GM21576 (cell line): ENCODE measurements at regions not wholly inside any gene's neighbourhood (a gene's known extent, or its start where the extent isn't known, plus 50 kb on each side); places are given as distances from the start of the nearest gene placed in this dataset.

Experiments
- ATAC-seq: cut with Tn5 transposase; IDR thresholded peaks from one replicate; pipeline ENCODE4 v1.9.1; 2021; ENCODE audit warnings: mild to moderate bottlenecking, moderate library complexity; ENCODE audit not compliant: unreplicated experiment

- ATAC-seq, result no peak
Observed at GRCh38 chr6:40726853-40727252, 139.7 kb upstream of the LRFN2 start.

GRCh38 chr6:40725390-40725789 lies 138.2 kb upstream of the LRFN2 start:
- ATAC-seq, result no peak

GRCh38 chr6:40724886-40725285 lies 137.7 kb upstream of the LRFN2 start:
- ATAC-seq, result no peak

- no peak for ATAC-seq
Observed at GRCh38 chr6:40723967-40724366, 136.8 kb upstream of the LRFN2 start.

GRCh38 chr6:40722553-40723258 lies 135.5 kb upstream of the LRFN2 start:
- ATAC-seq, result no peak

GRCh38 chr6:40722091-40722490 lies 134.9 kb upstream of the LRFN2 start:
- ATAC-seq, result no peak

- no peak for ATAC-seq
Observed at GRCh38 chr6:40721271-40721952, 134.2 kb upstream of the LRFN2 start.

- no peak for ATAC-seq
Observed at GRCh38 chr6:40720375-40720748, 133.2 kb upstream of the LRFN2 start.

GRCh38 chr6:40719671-40720374 lies 132.7 kb upstream of the LRFN2 start:
- peak; percentile 60 for ATAC-seq

GRCh38 chr6:40718401-40718800 lies 131.2 kb upstream of the LRFN2 start:
- no peak for ATAC-seq

- ATAC-seq, result no peak
Observed at GRCh38 chr6:40717411-40718057, 130.4 kb upstream of the LRFN2 start.

GRCh38 chr6:40715570-40716403 lies 128.6 kb upstream of the LRFN2 start:
- no peak for ATAC-seq

- ATAC-seq, result no peak
Observed at GRCh38 chr6:40714576-40715564, 127.7 kb upstream of the LRFN2 start.

- no peak for ATAC-seq
Observed at GRCh38 chr6:40714143-40714542, 127.0 kb upstream of the LRFN2 start.

GRCh38 chr6:40713002-40713719 lies 126.0 kb upstream of the LRFN2 start:
- ATAC-seq, result no peak

GRCh38 chr6:40710626-40711330 lies 123.6 kb upstream of the LRFN2 start:
- no peak for ATAC-seq

GRCh38 chr6:40708049-40708448 lies 120.9 kb upstream of the LRFN2 start:
- no peak for ATAC-seq

- no peak for ATAC-seq
Observed at GRCh38 chr6:40706178-40706577, 119.0 kb upstream of the LRFN2 start.
